IMR-90 (cell line): ENCODE measurements at regions not wholly inside any gene's neighbourhood (a gene's known extent, or its start where the extent isn't known, plus 50 kb on each side); places are given as distances from the start of the nearest gene placed in this dataset.

Experiments
- ATAC-seq: fragments of 200-7000 bp; cut with Tn5 transposase; 2 replicates; pipeline ENCODE4 v1.9.1; 2020; ENCODE audit warnings: low read depth, mild to moderate bottlenecking, moderate library complexity
- BruUV-seq: library from RNA; stranded (reverse); fragments of 400-500 nt; replicated peaks from 2 replicates; lab custom pipeline; 2021; lab: Mats Ljungman, UMichigan
- CTCF ChIA-PET: fragments of 300-600 bp; formaldehyde crosslinking; extraction: SDS; loops from one replicate; lab custom pipeline; 2021; ENCODE audit warnings: antibody characterized with exemption; lab: Yijun Ruan, JAX
- POLR2A ChIA-PET: fragments of 300-600 bp; sonication (Branson Sonifier 250); formaldehyde crosslinking; loops from one replicate; lab custom pipeline; 2022; ENCODE audit warnings: antibody characterized with exemption; ENCODE audit not compliant: unreplicated experiment; lab: Charles Lee
- DNase-seq: peaks from one replicate; pipeline ENCODE4 v3.0.0; 2013
- H2AFZ ChIP-seq: replicated peaks from 2 replicates; pipeline ENCODE3; 2013; ENCODE audit warnings: low read length, mild to moderate bottlenecking; ENCODE audit not compliant: poor library complexity
- H2AK5ac ChIP-seq: 2 replicates; pipeline ENCODE4 v1.6.1; 2013; ENCODE audit warnings: low read depth, low read length, inconsistent platforms
- H2AK9ac ChIP-seq: replicated peaks from 2 replicates; pipeline ENCODE3; 2013; ENCODE audit warnings: mild to moderate bottlenecking, low read depth, low read length, moderate library complexity; ENCODE audit not compliant: poor library complexity
- H2BK120ac ChIP-seq: 2 replicates; pipeline ENCODE4 v1.6.1; 2013; ENCODE audit warnings: low read depth, low read length, inconsistent platforms
- H2BK15ac ChIP-seq: 3 replicates; pipeline ENCODE4 v1.6.1; 2013; ENCODE audit warnings: low read depth, low read length, inconsistent platforms
- H2BK20ac ChIP-seq: 2 replicates; pipeline ENCODE4 v1.6.1; 2013; ENCODE audit warnings: low read depth, mild to moderate bottlenecking, inconsistent platforms, low read length, moderate library complexity
- H2BK5ac ChIP-seq: 2 replicates; pipeline ENCODE4 v1.6.1; 2013; ENCODE audit warnings: mild to moderate bottlenecking, low read depth, low read length, inconsistent platforms; ENCODE audit not compliant: poor library complexity, severe bottlenecking
- H3K14ac ChIP-seq: replicated peaks from 2 replicates; pipeline ENCODE4 v1.6.1; 2013; ENCODE audit warnings: low read depth, low read length, inconsistent platforms
- H3K18ac ChIP-seq: 2 replicates; pipeline ENCODE4 v1.6.1; 2013; ENCODE audit warnings: low read depth, low read length, control low read depth
- H3K23ac ChIP-seq: 2 replicates; pipeline ENCODE4 v1.6.1; 2013; ENCODE audit warnings: low read depth, low read length, inconsistent platforms
- H3K27ac ChIP-seq: 2 replicates; pipeline ENCODE4 v1.5.1; 2013; ENCODE audit warnings: mild to moderate bottlenecking, control low read depth, low read length; ENCODE audit not compliant: insufficient read depth
- H3K27me3 ChIP-seq: 2 replicates; pipeline ENCODE4 v1.6.1; 2013; ENCODE audit warnings: low read length; ENCODE audit not compliant: control insufficient read depth, insufficient read depth
- H3K36me3 ChIP-seq: 2 replicates; pipeline ENCODE4 v1.6.1; 2013; ENCODE audit warnings: low read length, mixed read lengths; ENCODE audit not compliant: control insufficient read depth, insufficient read depth
- H3K4ac ChIP-seq: 2 replicates; pipeline ENCODE4 v1.6.1; 2013; ENCODE audit warnings: low read depth, low read length, inconsistent platforms
- H3K4me1 ChIP-seq: 2 replicates; pipeline ENCODE4 v1.6.1; 2013; ENCODE audit warnings: low read length, mixed read lengths; ENCODE audit not compliant: control insufficient read depth, insufficient read depth
- H3K4me2 ChIP-seq: 2 replicates; pipeline ENCODE4 v1.6.1; 2013; ENCODE audit warnings: low read depth, mild to moderate bottlenecking, control low read depth, low read length, moderate library complexity
- H3K4me3 ChIP-seq: 2 replicates; pipeline ENCODE4 v1.5.1; 2013; ENCODE audit warnings: low read depth, mild to moderate bottlenecking, control low read depth, low read length, moderate library complexity; ENCODE audit not compliant: insufficient read depth
- H3K56ac ChIP-seq: 2 replicates; pipeline ENCODE4 v1.6.1; 2013; ENCODE audit warnings: low read length, inconsistent platforms; ENCODE audit not compliant: insufficient read depth; ENCODE audit errors: extremely low read depth
- H3K79me1 ChIP-seq, 2 experiments: 2 replicates each; pipeline ENCODE4 v1.6.1; 2013; ENCODE audit warnings: low read length in 2 of 2, inconsistent platforms in 1 of 2, low read depth in 1 of 2
- H3K9ac ChIP-seq: 2 replicates; pipeline ENCODE4 v1.6.1; 2013; ENCODE audit warnings: low read depth, low read length, control low read depth
- H3K9me1 ChIP-seq: 2 replicates; pipeline ENCODE4 v1.6.1; 2013; ENCODE audit warnings: low read length, inconsistent platforms; ENCODE audit not compliant: insufficient read depth
- H3K9me3 ChIP-seq: 2 replicates; pipeline ENCODE4 v1.6.1; 2013; ENCODE audit warnings: low read length; ENCODE audit not compliant: control insufficient read depth, insufficient read depth
- H4K20me1 ChIP-seq: 2 replicates; pipeline ENCODE4 v1.6.1; 2013; ENCODE audit warnings: low read length, inconsistent platforms; ENCODE audit not compliant: insufficient read depth
- H4K5ac ChIP-seq: 2 replicates; pipeline ENCODE4 v1.6.1; 2013; ENCODE audit warnings: mild to moderate bottlenecking, low read depth, low read length, control low read depth
- H4K8ac ChIP-seq, 2 experiments: 2 replicates each; pipeline ENCODE4 v1.6.1; 2013; ENCODE audit warnings: low read depth in 2 of 2, low read length in 2 of 2, control low read depth in 1 of 2, inconsistent platforms in 1 of 2
- H4K91ac ChIP-seq: 2 replicates; pipeline ENCODE4 v1.6.1; 2013; ENCODE audit warnings: low read depth, low read length, inconsistent platforms; ENCODE audit not compliant: insufficient read depth
- CEBPB ChIP-seq: IDR thresholded peaks from 2 replicates; pipeline ENCODE4 v1.6.1; 2012; ENCODE audit warnings: low read depth, low read length, improper control_type of control experiment
- RAD21 ChIP-seq: IDR thresholded peaks from 2 replicates; pipeline ENCODE4 v1.6.1; 2012; ENCODE audit warnings: low read length, improper control_type of control experiment
- RCOR1 ChIP-seq: IDR thresholded peaks from 2 replicates; pipeline ENCODE4 v1.6.1; 2012; ENCODE audit warnings: mild to moderate bottlenecking, low read length, improper control_type of control experiment; ENCODE audit not compliant: insufficient replicate concordance
- USF2 ChIP-seq: fragments of 150-350 bp; IDR thresholded peaks from 2 replicates; pipeline ENCODE4 v1.6.1; 2017; ENCODE audit warnings: mild to moderate bottlenecking, antibody characterized with exemption, low read length, low read depth
- WGBS, 2 experiments: methylation state at CpG; one replicate each; pipeline versions ENCODE4 v1.1.5 to v1.1.7; 2013; ENCODE audit warnings: missing lambda C conversion rate in 2 of 2; ENCODE audit not compliant: insufficient read length in 1 of 2; ENCODE audit errors: extremely low coverage in 2 of 2; 5-methylcytosine and 5-hydroxymethylcytosine counted together
- dilution Hi-C: fragments of 300-500 bp; cut with HindIII; formaldehyde crosslinking; loops from one replicate; pipeline ENCODE4 v1.14.3; 2018; ENCODE audit warnings: low sequenced_read_pairs; ENCODE audit not compliant: unreplicated experiment
- in situ Hi-C: fragments of 300-500 bp; cut with MboI; formaldehyde crosslinking; loops from 3 replicates; pipeline ENCODE4 v1.14.3; 2019; ENCODE audit warnings: low sequenced_read_pairs, inconsistent platforms, mixed read lengths
- intact Hi-C: fragments of 100-400 bp; cut with micrococcal nuclease; formaldehyde crosslinking; loops from 2 replicates; pipeline ENCODE4 v1.10.0; 2022

DNA sequence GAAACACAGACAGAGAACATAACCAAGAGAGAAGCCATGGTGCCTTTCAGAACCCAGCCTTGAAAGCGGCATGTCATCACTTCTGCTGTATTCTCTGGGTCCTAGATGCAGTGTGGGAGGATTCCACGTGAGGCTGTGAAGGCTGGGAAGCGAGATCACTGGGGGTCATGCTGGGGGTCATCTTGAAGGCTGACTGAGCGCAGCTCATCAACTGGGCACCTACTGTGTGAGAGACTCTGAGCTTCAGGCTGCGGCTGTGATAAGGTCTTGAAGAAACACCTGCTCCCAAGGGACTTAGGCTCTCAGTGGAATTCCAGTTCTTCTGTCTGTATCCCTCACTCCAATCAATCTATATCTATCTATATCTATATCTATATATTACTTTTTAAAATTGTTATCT lies 91.8 kb upstream of the KLF13 start:
- Histone ChIP-seq H2AK5ac (no peak overlapping the region), H3K36me3 (no peaks in the 10 kb centered on the region), H3K14ac (no peak overlapping the region), H3K9ac (no peak overlapping the region), H2AK9ac (no peak overlapping the region), H4K8ac (no peak overlapping the region), H3K4me2 (no peak overlapping the region), H3K56ac (no peak overlapping the region), H2BK15ac (no peak overlapping the region), H3K27me3 (peaks cover 2% of the 10 kb centered on the region), H3K4ac (no peak overlapping the region), H2BK5ac (no peak overlapping the region), H2BK20ac (no peak overlapping the region), H3K18ac (no peak overlapping the region), H4K5ac (no peak overlapping the region), H3K27ac (no peak overlapping the region), H4K91ac (no peak overlapping the region), H4K20me1 (no peaks in the 10 kb centered on the region), H3K4me3 (no peak overlapping the region), H3K9me1 (peaks cover 4% of the 10 kb centered on the region; the same call in 1 of the 2 replicates), H3K23ac (no peak overlapping the region), H3K9me3 (no peaks in the 10 kb centered on the region), H3K4me1 (peaks cover 12% of the 10 kb centered on the region), H3K79me1 (no peaks in the 10 kb centered on the region), H2BK120ac (no peak overlapping the region), H2AFZ (no peak overlapping the region)
- no peak for DNase-seq
- dilution Hi-C loops: no loop called here
- TF ChIP-seq CEBPB: no peak
- TF ChIP-seq RAD21: no peak
- TF ChIP-seq RCOR1: no peak
- TF ChIP-seq USF2: no peak
- WGBS, 2 experiments: 100% methylated on average over 1 of the region's 5 CpGs; no CpG with 5 or more reads in 1 of the 2 experiments
- ChIA-PET POLR2A (no interaction called here), CTCF (interaction anchor here (1.0 kb wide), 1 partner anchor 84 kb away, joined by 3 read pairs; no protein-coding TSS in a partner anchor)
- intact Hi-C loops: no loop called here
- BruUV-seq: no TSS peak
- no peak for ATAC-seq
- in situ Hi-C loops: no loop called here
